CD14-positive monocyte (primary cell): ENCODE measurements at regions not wholly inside any gene's neighbourhood (a gene's known extent, or its start where the extent isn't known, plus 50 kb on each side); places are given as distances from the start of the nearest gene placed in this dataset.

Experiments
- DNase-seq, 3 donors: peaks; one replicate each; pipeline ENCODE4 v3.0.0-alpha.2; 2011 to 2022
- H2AFZ ChIP-seq: 2 replicates; pipeline ENCODE4 v1.6.0; 2012; ENCODE audit warnings: mild to moderate bottlenecking, low read depth, low read length, inconsistent platforms; ENCODE audit not compliant: insufficient read depth, poor library complexity, severe bottlenecking
- H3K27ac ChIP-seq, 2 donors: 1 replicate in 1 of 2; 2 replicates in 1 of 2; pipeline ENCODE4 v1.5.1; 2012 to 2013; ENCODE audit warnings: low read length in 2 of 2, control low read depth in 1 of 2, inconsistent platforms in 1 of 2, low read depth in 1 of 2, mild to moderate bottlenecking in 1 of 2
- H3K27me3 ChIP-seq, 2 donors: one replicate each; pipeline versions ENCODE4 v1.6.0 to v1.6.1; 2011 to 2013; ENCODE audit warnings: low read length in 2 of 2; ENCODE audit not compliant: control insufficient read depth in 2 of 2, insufficient read depth in 2 of 2
- H3K36me3 ChIP-seq, 2 donors: replicated peaks in 1 of 2; 1 replicate in 1 of 2; 2 replicates in 1 of 2; pipeline versions ENCODE4 v1.5.1 to v1.6.1; 2012 to 2013; ENCODE audit warnings: low read length in 2 of 2, control low read depth in 1 of 2, inconsistent platforms in 1 of 2, mild to moderate bottlenecking in 1 of 2; ENCODE audit not compliant: insufficient read depth in 2 of 2, control insufficient read depth in 1 of 2
- H3K4me1 ChIP-seq, 2 donors: 1 replicate in 1 of 2; 2 replicates in 1 of 2; pipeline versions ENCODE4 v1.5.1 to v1.6.1; 2012 to 2013; ENCODE audit warnings: low read length in 2 of 2, control low read depth in 1 of 2, inconsistent platforms in 1 of 2, mild to moderate bottlenecking in 1 of 2, moderate library complexity in 1 of 2; ENCODE audit not compliant: insufficient read depth in 2 of 2, control insufficient read depth in 1 of 2
- H3K4me2 ChIP-seq: replicated peaks from 2 replicates; pipeline ENCODE3; 2012; ENCODE audit warnings: low read length, moderate library complexity, mild to moderate bottlenecking; ENCODE audit not compliant: poor library complexity, severe bottlenecking; ENCODE audit errors: extremely low read depth
- H3K4me3 ChIP-seq, 3 experiments: fragments of 200-600 bp in 1 of 3; sonication (generic) in 1 of 3; replicated peaks in 1 of 3; 1 replicate in 2 of 3; 2 replicates in 1 of 3; pipeline ENCODE4 v1.5.1; 2011 to 2013; ENCODE audit warnings: low read length in 3 of 3, mild to moderate bottlenecking in 3 of 3, control low read depth in 2 of 3, low read depth in 2 of 3, inconsistent platforms in 1 of 3, moderate library complexity in 1 of 3
- H3K79me2 ChIP-seq: 2 replicates; pipeline ENCODE4 v1.6.0; 2012; ENCODE audit warnings: mild to moderate bottlenecking, control low read depth, inconsistent platforms, low read length, moderate library complexity; ENCODE audit not compliant: insufficient read depth
- H3K9ac ChIP-seq: 2 replicates; pipeline ENCODE4 v1.6.0; 2017; ENCODE audit warnings: low read length, mild to moderate bottlenecking; ENCODE audit not compliant: insufficient read depth, poor library complexity, severe bottlenecking
- H3K9me3 ChIP-seq, 2 donors: replicated peaks in 1 of 2; 1 replicate in 1 of 2; 2 replicates in 1 of 2; pipeline versions ENCODE4 v1.5.1 to v1.6.1; 2012 to 2013; ENCODE audit warnings: low read length in 2 of 2, control low read depth in 1 of 2; ENCODE audit not compliant: control insufficient read depth in 1 of 2, insufficient read depth in 1 of 2
- H4K20me1 ChIP-seq: 2 replicates; pipeline ENCODE4 v1.6.0; 2012; ENCODE audit warnings: mild to moderate bottlenecking, low read length, control low read depth, moderate library complexity; ENCODE audit not compliant: insufficient read depth
- H3K27ac Mint-ChIP-seq, 7 donors: one replicate each; pipeline ENCODE4 v1.8.0; 2020; ENCODE audit warnings: mild to moderate bottlenecking in 7 of 7, mixed read lengths in 7 of 7, moderate library complexity in 6 of 7, inconsistent platforms in 2 of 7
- H3K27me3 Mint-ChIP-seq, 3 donors: one replicate each; pipeline ENCODE4 v1.8.0; 2021 to 2022; ENCODE audit warnings: low read depth in 3 of 3, mild to moderate bottlenecking in 3 of 3, mixed read lengths in 3 of 3, moderate library complexity in 3 of 3, inconsistent platforms in 1 of 3
- H3K36me3 Mint-ChIP-seq, 2 donors: one replicate each; pipeline ENCODE4 v1.8.0; 2020; ENCODE audit warnings: mixed read lengths in 2 of 2, inconsistent platforms in 1 of 2, mild to moderate bottlenecking in 1 of 2
- H3K4me1 Mint-ChIP-seq: one replicate; pipeline ENCODE4 v1.8.0; 2020; ENCODE audit warnings: mild to moderate bottlenecking, mixed read lengths
- H3K4me3 Mint-ChIP-seq, 2 donors: one replicate each; pipeline ENCODE4 v1.8.0; 2020; ENCODE audit warnings: mild to moderate bottlenecking in 2 of 2, mixed read lengths in 2 of 2, moderate library complexity in 1 of 2
- H3K9me3 Mint-ChIP-seq, 7 donors: one replicate each; pipeline ENCODE4 v1.8.0; 2020 to 2022; ENCODE audit warnings: mixed read lengths in 7 of 7, mild to moderate bottlenecking in 6 of 7, moderate library complexity in 6 of 7, inconsistent platforms in 2 of 7
- WGBS: methylation state at CpG from one replicate; pipeline ENCODE4 v1.1.5; 2013; ENCODE audit warnings: missing lambda C conversion rate; ENCODE audit not compliant: insufficient coverage; 5-methylcytosine and 5-hydroxymethylcytosine counted together
- intact Hi-C, 2 donors: fragments of 100-400 bp; cut with micrococcal nuclease; formaldehyde crosslinking; loops; one replicate each; pipeline versions ENCODE4 v1.15.0 to v1.15.1; 2023
- TF ChIP-seq, protein P1 (sequence below): fragments of 200-600 bp; IDR thresholded peaks from one replicate; pipeline ENCODE4 v1.8.0; 2022; ENCODE audit warnings: antibody characterized with exemption, mild to moderate bottlenecking

DNA sequence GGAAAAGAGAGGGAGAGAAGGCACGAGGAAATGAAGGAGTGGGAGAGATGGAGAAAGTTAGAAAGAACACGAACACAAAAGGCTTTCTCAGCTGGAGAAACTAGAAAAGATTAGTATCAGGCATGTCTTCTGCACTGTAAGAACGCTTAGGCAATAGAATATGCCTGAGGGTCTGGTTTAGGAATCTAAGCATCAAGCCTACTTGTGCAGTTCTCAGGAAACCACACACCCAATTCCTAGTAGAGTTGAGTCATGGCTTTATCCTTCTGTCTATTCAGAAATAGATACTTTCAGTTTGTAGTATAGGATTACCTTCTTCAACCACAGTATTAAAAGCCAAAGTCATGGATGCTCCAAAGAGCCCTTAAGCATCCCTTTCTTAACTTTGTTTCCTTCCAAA is 969.4 kb downstream of the NTRK3 start:
- TF ChIP-seq, protein P1, sequence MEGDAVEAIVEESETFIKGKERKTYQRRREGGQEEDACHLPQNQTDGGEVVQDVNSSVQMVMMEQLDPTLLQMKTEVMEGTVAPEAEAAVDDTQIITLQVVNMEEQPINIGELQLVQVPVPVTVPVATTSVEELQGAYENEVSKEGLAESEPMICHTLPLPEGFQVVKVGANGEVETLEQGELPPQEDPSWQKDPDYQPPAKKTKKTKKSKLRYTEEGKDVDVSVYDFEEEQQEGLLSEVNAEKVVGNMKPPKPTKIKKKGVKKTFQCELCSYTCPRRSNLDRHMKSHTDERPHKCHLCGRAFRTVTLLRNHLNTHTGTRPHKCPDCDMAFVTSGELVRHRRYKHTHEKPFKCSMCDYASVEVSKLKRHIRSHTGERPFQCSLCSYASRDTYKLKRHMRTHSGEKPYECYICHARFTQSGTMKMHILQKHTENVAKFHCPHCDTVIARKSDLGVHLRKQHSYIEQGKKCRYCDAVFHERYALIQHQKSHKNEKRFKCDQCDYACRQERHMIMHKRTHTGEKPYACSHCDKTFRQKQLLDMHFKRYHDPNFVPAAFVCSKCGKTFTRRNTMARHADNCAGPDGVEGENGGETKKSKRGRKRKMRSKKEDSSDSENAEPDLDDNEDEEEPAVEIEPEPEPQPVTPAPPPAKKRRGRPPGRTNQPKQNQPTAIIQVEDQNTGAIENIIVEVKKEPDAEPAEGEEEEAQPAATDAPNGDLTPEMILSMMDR, result no peak
- intact Hi-C loops, result no loop called here

GRCh38 chr15:87269566-87269965 is 987.0 kb downstream of the NTRK3 start:
- H3K27ac Mint-ChIP-seq, result no peak overlapping the region

More for the DNA sequence above, 969.4 kb downstream of the NTRK3 start:
- Histone ChIP-seq H3K36me3 (no peaks in the 10 kb centered on the region), H3K27ac (no peak overlapping the region), H3K27me3 (no peaks in the 10 kb centered on the region), H3K4me1 (no peaks in the 10 kb centered on the region), H3K4me3 (no peak overlapping the region), H3K9ac (no peak overlapping the region), H4K20me1 (no peaks in the 10 kb centered on the region), H3K79me2 (no peaks in the 10 kb centered on the region), H3K4me2 (no peak overlapping the region), H2AFZ (no peak overlapping the region), H3K9me3 (peaks cover 7 to 12% of the 10 kb centered on the region in 2 donors)
- H3K9me3 Mint-ChIP-seq, result peaks cover 2 to 10% (median 6%) of the 10 kb centered on the region in 7 donors
- no peak for DNase-seq
- no peaks in the 10 kb centered on the region for H3K36me3 Mint-ChIP-seq
- peaks cover 0 to 3% (median 1%) of the 10 kb centered on the region in 3 donors for H3K27me3 Mint-ChIP-seq
- no peak overlapping the region for H3K27ac Mint-ChIP-seq
- no peak overlapping the region for H3K4me3 Mint-ChIP-seq
- WGBS, result 79% methylated on average over 3 of the region's 3 CpGs
- H3K4me1 Mint-ChIP-seq, result no peaks in the 10 kb centered on the region

More at GRCh38 chr15:87269566-87269965, 987.0 kb downstream of the NTRK3 start:
- Histone ChIP-seq H3K4me1 (no peaks in the 10 kb centered on the region), H3K27ac (no peak overlapping the region), H3K9me3 (peaks cover 2 to 17% of the 10 kb centered on the region in 2 donors), H3K79me2 (no peaks in the 10 kb centered on the region), H3K36me3 (no peaks in the 10 kb centered on the region), H3K4me3 (no peak overlapping the region), H3K4me2 (no peak overlapping the region), H3K9ac (no peak overlapping the region), H4K20me1 (no peaks in the 10 kb centered on the region), H3K27me3 (no peaks in the 10 kb centered on the region), H2AFZ (no peak overlapping the region)
- TF ChIP-seq, protein P1, result no peak
- no peak for DNase-seq
- Mint-ChIP-seq H3K9me3 (peaks cover 0 to 8% (median 3%) of the 10 kb centered on the region in 7 donors), H3K27me3 (no peaks in the 10 kb centered on the region), H3K36me3 (no peaks in the 10 kb centered on the region), H3K4me3 (no peak overlapping the region), H3K4me1 (no peaks in the 10 kb centered on the region)
- no CpG with 5 or more reads among the region's 1 CpG for WGBS
- intact Hi-C loops, result no loop called here
